OCI-LY1 (cell line): ENCODE measurements at regions not wholly inside any gene's neighbourhood (a gene's known extent, or its start where the extent isn't known, plus 50 kb on each side); places are given as distances from the start of the nearest gene placed in this dataset.

Experiments
- H2AFZ ChIP-seq: fragments of 200-600 bp; sonication (generic), shearing (Covaris generic); 2 replicates; pipeline ENCODE4 v1.6.0; 2014; ENCODE audit warnings: antibody characterized with exemption, mild to moderate bottlenecking, low read length
- H3F3A ChIP-seq: fragments of 200-600 bp; sonication (generic), shearing (Covaris generic); 2 replicates; pipeline ENCODE4 v1.6.0; 2014; ENCODE audit warnings: mild to moderate bottlenecking, antibody characterized with exemption, low read length, moderate library complexity; ENCODE audit not compliant: insufficient read depth
- H3K27ac ChIP-seq: fragments of 200-600 bp; sonication (generic); 2 replicates; pipeline ENCODE4 v1.5.1; 2014; ENCODE audit warnings: low read length, mixed run types, mild to moderate bottlenecking, low read depth; ENCODE audit not compliant: poor library complexity, severe bottlenecking
- H3K27me3 ChIP-seq: fragments of 200-600 bp; sonication (generic); 2 replicates; pipeline ENCODE4 v1.6.0; 2014; ENCODE audit warnings: antibody characterized with exemption, mild to moderate bottlenecking, low read length, moderate library complexity; ENCODE audit not compliant: insufficient read depth
- H3K36me3 ChIP-seq: fragments of 200-600 bp; sonication (generic); 2 replicates; pipeline ENCODE4 v1.6.1; 2014; ENCODE audit warnings: mild to moderate bottlenecking, antibody characterized with exemption, low read length, moderate library complexity, mixed read lengths; ENCODE audit not compliant: insufficient read depth
- H3K4me1 ChIP-seq: fragments of 200-600 bp; sonication (generic); 2 replicates; pipeline ENCODE4 v1.5.1; 2014; ENCODE audit warnings: mild to moderate bottlenecking, low read length, moderate library complexity; ENCODE audit not compliant: insufficient read depth, severe bottlenecking
- H3K4me2 ChIP-seq: fragments of 200-600 bp; sonication (generic), shearing (Covaris generic); 2 replicates; pipeline ENCODE4 v1.6.1; 2014; ENCODE audit warnings: low read length
- H3K4me3 ChIP-seq: fragments of 200-600 bp; sonication (generic); 2 replicates; pipeline ENCODE4 v1.5.1; 2014; ENCODE audit warnings: low read length, low read depth, mild to moderate bottlenecking, mixed read lengths; ENCODE audit not compliant: poor library complexity, severe bottlenecking
- H3K79me2 ChIP-seq: fragments of 200-600 bp; shearing (Covaris generic); 2 replicates; pipeline ENCODE4 v1.6.1; 2016; ENCODE audit warnings: mixed run types, low read length, mixed read lengths; ENCODE audit not compliant: insufficient read depth
- H3K9ac ChIP-seq: fragments of 200-600 bp; sonication (generic), shearing (Covaris generic); 2 replicates; pipeline ENCODE4 v1.6.1; 2014; ENCODE audit warnings: mild to moderate bottlenecking, low read length, mixed read lengths
- H3K9me2 ChIP-seq: fragments of 200-600 bp; sonication (generic), shearing (Covaris generic); 2 replicates; pipeline ENCODE4 v1.6.1; 2014; ENCODE audit warnings: low read depth, mild to moderate bottlenecking, low read length, mixed read lengths
- H3K9me3 ChIP-seq: fragments of 200-600 bp; shearing (Covaris generic); 2 replicates; pipeline ENCODE4 v1.6.1; 2014; ENCODE audit warnings: low read length, mixed read lengths
- H4K20me1 ChIP-seq: fragments of 200-600 bp; sonication (generic), shearing (Covaris generic); 2 replicates; pipeline ENCODE4 v1.6.0; 2016; ENCODE audit warnings: mild to moderate bottlenecking, low read length; ENCODE audit not compliant: insufficient read depth
- EZH2 ChIP-seq: fragments of 200-600 bp; sonication (generic), shearing (Covaris generic); IDR thresholded peaks from 2 replicates; pipeline ENCODE4 v1.8.0; 2017; ENCODE audit warnings: borderline replicate concordance, mixed run types, mild to moderate bottlenecking, antibody characterized with exemption, low read length, moderate library complexity, mixed read lengths
- TF ChIP-seq, protein P1 (sequence below): fragments of 200-600 bp; sonication (generic), shearing (Covaris generic); IDR thresholded peaks from 2 replicates; pipeline ENCODE4 v1.5.1; 2017; ENCODE audit warnings: mild to moderate bottlenecking, antibody characterized with exemption, low read length, moderate library complexity, mixed read lengths

DNA sequence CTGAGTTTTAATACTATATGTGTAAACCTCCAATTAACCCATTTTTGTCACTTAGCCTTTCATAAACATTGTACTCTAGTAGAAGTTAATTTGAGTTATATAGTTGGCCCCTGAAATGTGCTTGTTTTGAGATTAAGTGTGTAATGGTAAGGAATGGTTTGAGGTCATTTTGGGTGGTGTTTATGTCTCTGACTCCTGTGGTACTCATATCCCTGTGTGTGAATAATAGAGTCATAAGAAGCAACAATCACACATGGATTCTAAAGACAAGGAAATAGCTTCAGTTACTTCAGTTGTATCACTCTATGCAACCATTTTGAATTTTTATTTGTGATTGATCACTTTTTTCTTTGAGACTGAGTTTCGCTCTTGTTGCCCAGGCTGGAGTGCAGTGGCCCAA lies 408.5 kb downstream of the MFSD1 start:
- H3K79me2 ChIP-seq: no peaks in the 10 kb centered on the region
- H3K4me2 ChIP-seq: no peak overlapping the region
- no peaks in the 10 kb centered on the region for H3K9me2 ChIP-seq
- H3K9me3 ChIP-seq: no peaks in the 10 kb centered on the region
- no peaks in the 10 kb centered on the region for H3K27me3 ChIP-seq
- H3K4me1 ChIP-seq: no peaks in the 10 kb centered on the region
- H4K20me1 ChIP-seq: no peaks in the 10 kb centered on the region
- no peak overlapping the region for H3K9ac ChIP-seq
- TF ChIP-seq, protein P1, sequence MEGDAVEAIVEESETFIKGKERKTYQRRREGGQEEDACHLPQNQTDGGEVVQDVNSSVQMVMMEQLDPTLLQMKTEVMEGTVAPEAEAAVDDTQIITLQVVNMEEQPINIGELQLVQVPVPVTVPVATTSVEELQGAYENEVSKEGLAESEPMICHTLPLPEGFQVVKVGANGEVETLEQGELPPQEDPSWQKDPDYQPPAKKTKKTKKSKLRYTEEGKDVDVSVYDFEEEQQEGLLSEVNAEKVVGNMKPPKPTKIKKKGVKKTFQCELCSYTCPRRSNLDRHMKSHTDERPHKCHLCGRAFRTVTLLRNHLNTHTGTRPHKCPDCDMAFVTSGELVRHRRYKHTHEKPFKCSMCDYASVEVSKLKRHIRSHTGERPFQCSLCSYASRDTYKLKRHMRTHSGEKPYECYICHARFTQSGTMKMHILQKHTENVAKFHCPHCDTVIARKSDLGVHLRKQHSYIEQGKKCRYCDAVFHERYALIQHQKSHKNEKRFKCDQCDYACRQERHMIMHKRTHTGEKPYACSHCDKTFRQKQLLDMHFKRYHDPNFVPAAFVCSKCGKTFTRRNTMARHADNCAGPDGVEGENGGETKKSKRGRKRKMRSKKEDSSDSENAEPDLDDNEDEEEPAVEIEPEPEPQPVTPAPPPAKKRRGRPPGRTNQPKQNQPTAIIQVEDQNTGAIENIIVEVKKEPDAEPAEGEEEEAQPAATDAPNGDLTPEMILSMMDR: no peak
- no peak for TF ChIP-seq EZH2
- no peak overlapping the region for H2AFZ ChIP-seq
- no peak overlapping the region for H3K4me3 ChIP-seq
- H3F3A ChIP-seq: no peaks in the 10 kb centered on the region
- no peak overlapping the region for H3K27ac ChIP-seq
- no peaks in the 10 kb centered on the region for H3K36me3 ChIP-seq

DNA sequence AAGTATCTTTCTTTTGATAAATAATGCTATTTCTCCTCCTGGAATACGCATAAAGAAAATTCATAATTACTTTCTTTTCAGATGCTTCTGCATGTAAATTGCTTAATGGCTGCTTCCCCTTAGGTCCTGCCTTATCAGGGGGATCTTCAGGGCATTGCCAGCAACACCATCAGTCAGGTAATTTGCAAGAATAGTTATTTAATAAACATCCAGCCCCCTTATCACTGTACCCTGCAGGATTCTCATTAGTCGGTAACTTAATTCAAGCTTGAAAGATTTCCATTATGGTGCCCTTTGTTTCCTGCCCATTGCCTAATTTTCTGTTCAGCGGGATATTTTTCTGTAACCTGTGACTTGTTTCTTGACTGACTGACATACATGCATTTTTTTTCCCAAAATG lies 414.5 kb downstream of the MFSD1 start:
- Histone ChIP-seq H3K36me3 (no peaks in the 10 kb centered on the region), H3K79me2 (no peaks in the 10 kb centered on the region), H2AFZ (no peak overlapping the region), H3K9ac (no peak overlapping the region), H3K27ac (no peak overlapping the region), H3K4me1 (no peaks in the 10 kb centered on the region), H3F3A (no peaks in the 10 kb centered on the region), H3K9me2 (no peaks in the 10 kb centered on the region), H3K4me3 (no peak overlapping the region), H4K20me1 (no peaks in the 10 kb centered on the region), H3K9me3 (no peaks in the 10 kb centered on the region), H3K27me3 (no peaks in the 10 kb centered on the region), H3K4me2 (no peak overlapping the region)
- TF ChIP-seq, protein P1: no peak
- no peak for TF ChIP-seq EZH2

DNA sequence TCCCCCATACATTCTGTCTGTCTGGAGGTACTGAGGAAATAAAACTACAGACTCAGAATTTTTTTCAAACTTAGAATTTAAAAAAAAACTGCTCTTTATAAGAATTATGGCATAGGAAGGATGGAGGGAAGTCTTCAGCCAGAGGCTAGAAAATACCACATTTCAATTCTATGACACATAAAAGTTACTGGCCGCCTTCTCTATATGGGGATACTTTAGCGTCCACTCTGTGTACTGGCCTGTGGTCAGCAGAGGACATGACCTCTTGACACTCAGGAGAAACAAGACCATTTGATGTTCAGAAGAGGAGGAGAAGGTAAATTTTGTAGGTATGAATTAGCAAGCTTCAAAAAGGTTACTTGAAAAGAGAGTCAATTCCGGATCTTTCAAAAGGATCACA lies 417.4 kb downstream of the MFSD1 start:
- no peak overlapping the region for H3K27ac ChIP-seq
- no peak overlapping the region for H3K4me2 ChIP-seq
- no peaks in the 10 kb centered on the region for H3K9me2 ChIP-seq
- no peaks in the 10 kb centered on the region for H4K20me1 ChIP-seq
- H3K9me3 ChIP-seq: no peaks in the 10 kb centered on the region
- H3K9ac ChIP-seq: no peak overlapping the region
- H3K27me3 ChIP-seq: no peaks in the 10 kb centered on the region
- H3K79me2 ChIP-seq: no peaks in the 10 kb centered on the region
- H3K4me3 ChIP-seq: no peak overlapping the region
- H3K36me3 ChIP-seq: no peaks in the 10 kb centered on the region
- no peak overlapping the region for H2AFZ ChIP-seq
- no peaks in the 10 kb centered on the region for H3K4me1 ChIP-seq
- no peaks in the 10 kb centered on the region for H3F3A ChIP-seq
- TF ChIP-seq EZH2: no peak
- TF ChIP-seq, protein P1: no peak
